Pancreas (tissue), 10 donors: ENCODE measurements at regions not wholly inside any gene's neighbourhood (a gene's known extent, or its start where the extent isn't known, plus 50 kb on each side); places are given as distances from the start of the nearest gene placed in this dataset.

Source experiments
- ATAC-seq, 4 donors: fragments of 200-7000 bp; cut with Tn5 transposase; one replicate each; pipeline versions ENCODE4 v1.8.0 to v1.9.1; 2020; ENCODE audit warnings: mild to moderate bottlenecking in 4 of 4, moderate library complexity in 4 of 4
- DNase-seq, 6 donors: peaks; one replicate each; pipeline ENCODE4 v3.0.0-alpha.2; 2020
- FAIRE-seq: peaks from 2 replicates; lab custom pipeline; 2012; peaks lifted over from hg19 to GRCh38; lab: Jason Lieb, UNC
- H3K27ac ChIP-seq, 4 donors: fragments of 200-600 bp; sonication (generic); 1 replicate in 3 of 4; 2 replicates in 1 of 4; pipeline versions ENCODE4 v1.5.0 to v1.8.0; 2020
- H3K27me3 ChIP-seq, 4 donors: fragments of 200-600 bp; one replicate each; pipeline ENCODE4 v1.8.0; 2021
- H3K36me3 ChIP-seq, 3 donors: fragments of 200-600 bp; sonication (generic) in 1 of 3; one replicate each; pipeline versions ENCODE4 v1.5.0 to v1.8.0; 2020 to 2021
- H3K4me1 ChIP-seq, 3 donors: fragments of 200-600 bp; one replicate each; pipeline ENCODE4 v1.8.0; 2021
- H3K4me3 ChIP-seq, 4 donors: fragments of 200-600 bp; sonication (generic) in 2 of 4; one replicate each; pipeline versions ENCODE4 v1.5.0 to v1.8.0; 2020 to 2021
- H3K9me3 ChIP-seq, 4 donors: fragments of 200-600 bp; one replicate each; pipeline ENCODE4 v1.8.0; 2021
- WGBS, 2 donors: extraction: QIAGEN DNeasy Blood & Tissue Kit; methylation state at CpG; one replicate each; pipeline ENCODE4 v1.1.7; 2013; 5-methylcytosine and 5-hydroxymethylcytosine counted together
- intact Hi-C, 3 donors: fragments of 100-400 bp; cut with DNase I; formaldehyde crosslinking; loops; one replicate each; pipeline versions ENCODE4 v1.11.1 to v1.14.2; 2022
- TF ChIP-seq, protein P1 (sequence below), 4 donors: fragments of 200-600 bp; sonication (generic) in 3 of 4; IDR thresholded peaks; one replicate each; pipeline versions ENCODE4 v1.5.0 to v1.8.0; 2021; ENCODE audit warnings: antibody characterized with exemption in 4 of 4
- donor health status: healthy with polysubstance abuse.
- donor health status: DM: no; HTN: no; CAD: no; lungs with moderate emphysema.
- donor health status: DM: no; HTN: no; CAD: no.
- donor health status: control.
- donor health status: control.
- donor health status: Bipolar disorder and iron deficiency.
- donor health status: DM: yes; HTN: yes; CAD: no.
- donor health status: DM: no; HTN: no; CAD: no.
- donor health status: DM: no; HTN: no; CAD: no.
- donor health status: DM: yes; HTN: yes; CAD: no.

DNA sequence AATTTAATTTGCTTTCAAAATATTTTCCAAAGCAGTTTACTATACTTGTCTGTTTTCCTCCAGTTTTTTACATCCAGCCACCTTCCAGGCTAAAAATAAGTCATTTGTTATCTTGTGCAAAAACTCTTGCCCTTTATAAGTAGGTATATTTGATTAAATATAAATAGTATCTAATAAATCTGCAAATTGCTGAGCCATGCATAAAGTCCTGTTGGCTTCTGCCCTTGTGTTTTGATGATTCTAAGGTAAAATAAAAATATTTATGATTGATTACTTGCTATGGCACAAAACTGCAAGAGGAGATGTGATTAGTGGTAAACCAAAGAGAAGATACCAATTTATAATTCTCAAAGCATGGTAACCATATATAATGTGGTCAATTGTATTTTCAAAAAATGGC lies 1026.7 kb downstream of the EPHA3 start:
- TF ChIP-seq, protein P1, sequence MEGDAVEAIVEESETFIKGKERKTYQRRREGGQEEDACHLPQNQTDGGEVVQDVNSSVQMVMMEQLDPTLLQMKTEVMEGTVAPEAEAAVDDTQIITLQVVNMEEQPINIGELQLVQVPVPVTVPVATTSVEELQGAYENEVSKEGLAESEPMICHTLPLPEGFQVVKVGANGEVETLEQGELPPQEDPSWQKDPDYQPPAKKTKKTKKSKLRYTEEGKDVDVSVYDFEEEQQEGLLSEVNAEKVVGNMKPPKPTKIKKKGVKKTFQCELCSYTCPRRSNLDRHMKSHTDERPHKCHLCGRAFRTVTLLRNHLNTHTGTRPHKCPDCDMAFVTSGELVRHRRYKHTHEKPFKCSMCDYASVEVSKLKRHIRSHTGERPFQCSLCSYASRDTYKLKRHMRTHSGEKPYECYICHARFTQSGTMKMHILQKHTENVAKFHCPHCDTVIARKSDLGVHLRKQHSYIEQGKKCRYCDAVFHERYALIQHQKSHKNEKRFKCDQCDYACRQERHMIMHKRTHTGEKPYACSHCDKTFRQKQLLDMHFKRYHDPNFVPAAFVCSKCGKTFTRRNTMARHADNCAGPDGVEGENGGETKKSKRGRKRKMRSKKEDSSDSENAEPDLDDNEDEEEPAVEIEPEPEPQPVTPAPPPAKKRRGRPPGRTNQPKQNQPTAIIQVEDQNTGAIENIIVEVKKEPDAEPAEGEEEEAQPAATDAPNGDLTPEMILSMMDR (IDR thresholded peaks at IDR 0.05), result no peak
- Histone ChIP-seq H3K27ac (no peak overlapping the region), H3K4me3 (no peak overlapping the region), H3K36me3 (no peaks in the 10 kb centered on the region), H3K27me3 (no peaks in the 10 kb centered on the region), H3K4me1 (no peaks in the 10 kb centered on the region), H3K9me3 (no peaks in the 10 kb centered on the region)
- ATAC-seq (no peak), DNase-seq (no peak), FAIRE-seq (no peak)
- intact Hi-C loops, result no loop called here

DNA sequence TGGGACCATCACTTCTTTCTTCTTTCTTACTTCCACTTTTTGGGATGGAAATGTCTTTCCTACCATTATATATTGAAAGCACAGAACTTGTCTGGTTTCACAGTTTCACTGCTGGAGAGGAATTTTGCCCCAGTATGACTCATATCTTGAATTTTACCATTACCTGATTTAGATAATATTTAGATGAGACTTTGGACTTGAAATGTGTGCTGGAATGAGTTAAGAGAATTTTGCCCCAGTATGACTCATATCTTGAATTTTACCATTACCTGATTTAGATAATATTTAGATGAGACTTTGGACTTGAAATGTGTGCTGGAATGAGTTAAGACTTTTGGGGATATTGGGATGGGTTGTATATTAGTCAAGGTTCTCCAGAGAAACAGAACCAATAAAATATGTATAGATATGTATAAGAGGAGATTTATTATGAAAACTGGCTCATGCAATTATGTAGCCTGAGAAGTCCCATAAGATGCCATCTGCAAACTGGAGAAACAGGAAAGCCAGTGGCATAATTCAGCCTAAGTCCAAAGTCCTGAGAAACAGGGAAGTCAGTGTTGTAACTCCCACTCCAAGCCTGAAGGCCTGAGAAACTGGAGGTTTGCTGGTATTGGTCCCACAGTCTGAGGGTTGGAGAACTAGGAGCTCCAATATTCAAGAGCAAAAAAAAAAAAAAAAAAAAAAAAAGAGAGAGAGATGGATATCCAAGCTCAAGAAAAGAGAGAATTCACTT lies 1029.2 kb downstream of the EPHA3 start:
- FAIRE-seq, result peak; percentile 13
- peak in 1 of 6 donors; percentile 11 for DNase-seq

DNA sequence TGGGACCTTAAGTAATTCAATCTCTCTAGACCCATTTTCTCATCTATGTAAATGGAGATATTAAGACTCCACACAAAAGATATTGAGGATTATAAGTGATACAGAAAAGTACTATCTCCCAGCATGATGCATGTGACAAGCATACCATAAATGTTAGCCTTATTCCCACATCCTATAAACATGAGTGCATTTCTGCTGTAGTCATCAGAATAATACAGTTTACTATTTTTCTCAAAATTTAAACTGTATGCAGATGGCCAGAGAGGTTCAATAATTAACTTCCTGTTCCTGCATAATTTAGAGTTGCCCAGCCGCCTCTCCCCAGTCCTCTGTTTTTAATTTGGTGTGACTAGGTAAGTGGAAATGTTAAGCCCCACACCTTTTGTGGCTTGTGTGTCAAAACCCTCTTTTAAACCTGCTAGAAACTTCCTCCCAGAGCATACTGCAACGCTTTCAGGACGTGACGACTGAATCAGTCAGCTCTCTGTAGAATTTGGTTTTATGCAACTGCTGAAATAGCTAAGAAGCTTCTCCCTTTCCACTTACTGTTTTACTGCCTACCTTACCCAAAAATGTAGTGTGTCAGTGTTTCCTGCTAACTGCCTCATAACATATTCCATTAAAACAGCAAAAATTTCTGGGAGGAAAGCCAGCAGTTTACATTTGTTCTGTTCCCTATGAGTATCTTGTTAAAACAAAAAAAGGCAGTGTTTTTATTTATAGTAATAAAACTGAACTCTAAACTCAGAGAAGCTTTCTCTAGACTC lies 1037.9 kb downstream of the EPHA3 start:
- WGBS, 2 donors, result 44 to 59% methylated on average over 4 of the region's 4 CpGs
- TF ChIP-seq, protein P1 (IDR thresholded peaks at IDR 0.05), result no peak

More for the DNA sequence above, 1029.2 kb downstream of the EPHA3 start:
- no peaks in the 10 kb centered on the region for H3K36me3 ChIP-seq
- intact Hi-C loops, result no loop called here
- no peak overlapping the region for H3K4me3 ChIP-seq
- H3K27ac ChIP-seq, result peak overlapping the region in 1 of 4 donors; percentile 44
- no peaks in the 10 kb centered on the region for H3K4me1 ChIP-seq
- H3K9me3 ChIP-seq, result no peaks in the 10 kb centered on the region
- peak; percentile 53 to 91 (median 82) for ATAC-seq
- TF ChIP-seq, protein P1 (IDR thresholded peaks at IDR 0.05), result no peak
- H3K27me3 ChIP-seq, result no peaks in the 10 kb centered on the region

GRCh38 chr3:90180096-90180495 lies 1072.7 kb downstream of the EPHA3 start:
- Histone ChIP-seq H3K36me3 (no peaks in the 10 kb centered on the region), H3K27ac (no peak overlapping the region), H3K4me3 (no peak overlapping the region), H3K27me3 (peaks cover 0 to 6% (median 0%) of the 10 kb centered on the region in 4 donors), H3K4me1 (no peaks in the 10 kb centered on the region), H3K9me3 (no peaks in the 10 kb centered on the region)
- intact Hi-C loops, result no loop called here
- no peak for DNase-seq
- TF ChIP-seq, protein P1 (IDR thresholded peaks at IDR 0.05), result no peak
- FAIRE-seq, result no peak
- 52 to 54% methylated on average over 2 of the region's 2 CpGs for WGBS, 2 donors
- ATAC-seq, result no peak

More for the DNA sequence above, 1037.9 kb downstream of the EPHA3 start:
- FAIRE-seq (no peak), DNase-seq (no peak), ATAC-seq (no peak)
- no peak overlapping the region for H3K27ac ChIP-seq
- no peaks in the 10 kb centered on the region for H3K4me1 ChIP-seq
- H3K36me3 ChIP-seq, result no peaks in the 10 kb centered on the region
- intact Hi-C loops, result no loop called here
- no peaks in the 10 kb centered on the region for H3K27me3 ChIP-seq
- no peaks in the 10 kb centered on the region for H3K9me3 ChIP-seq
- H3K4me3 ChIP-seq, result no peak overlapping the region

- ATAC-seq, result no peak
- intact Hi-C loops, result no loop called here
- H3K36me3 ChIP-seq, result no peaks in the 10 kb centered on the region
- TF ChIP-seq, protein P1 (IDR thresholded peaks at IDR 0.05), result no peak
- H3K9me3 ChIP-seq, result no peaks in the 10 kb centered on the region
- H3K4me3 ChIP-seq, result no peak overlapping the region
- FAIRE-seq, result no peak
- no peaks in the 10 kb centered on the region for H3K4me1 ChIP-seq
- DNase-seq, result no peak
- H3K27me3 ChIP-seq, result peaks cover 0 to 6% (median 0%) of the 10 kb centered on the region in 4 donors
- H3K27ac ChIP-seq, result no peak overlapping the region
- 29 to 40% methylated on average over 3 of the region's 3 CpGs for WGBS, 2 donors
These were observed 1073.1 kb downstream of the EPHA3 start for GRCh38 chr3:90180543-90180942.
